Tibial nerve (tissue), 4 donors: ENCODE measurements at regions not wholly inside any gene's neighbourhood (a gene's known extent, or its start where the extent isn't known, plus 50 kb on each side); places are given as distances from the start of the nearest gene placed in this dataset.

Source experiments
- DNase-seq, 2 donors: peaks; one replicate each; pipeline ENCODE4 v3.0.0-alpha.2; 2019; ENCODE audit warnings: low spot score in 2 of 2
- H3K27ac ChIP-seq, 4 donors: fragments of 200-600 bp; sonication (generic) in 3 of 4; one replicate each; pipeline ENCODE4 v1.5.1; 2017 to 2019; ENCODE audit warnings: mild to moderate bottlenecking in 1 of 4
- H3K27me3 ChIP-seq, 2 donors: fragments of 200-600 bp; sonication (generic) in 1 of 2; one replicate each; pipeline versions ENCODE4 v1.5.1 to v1.6.0; 2017 to 2019
- H3K36me3 ChIP-seq, 3 donors: fragments of 200-600 bp; sonication (generic); one replicate each; pipeline ENCODE4 v1.5.1; 2018 to 2019
- H3K4me1 ChIP-seq, 4 donors: fragments of 200-600 bp; sonication (generic) in 3 of 4; one replicate each; pipeline ENCODE4 v1.5.1; 2017 to 2019
- H3K4me3 ChIP-seq, 4 donors: fragments of 200-600 bp; sonication (generic) in 3 of 4; one replicate each; pipeline ENCODE4 v1.5.1; 2017 to 2019; ENCODE audit warnings: mild to moderate bottlenecking in 1 of 4, moderate library complexity in 1 of 4
- H3K9me3 ChIP-seq, 4 donors: fragments of 200-600 bp; sonication (generic) in 3 of 4; one replicate each; pipeline ENCODE4 v1.5.1; 2017 to 2019
- CTCF ChIP-seq, 5 experiments: fragments of 200-600 bp in 3 of 5; fragments of 450-650 bp in 2 of 5; sonication (generic) in 3 of 5; IDR thresholded peaks; one replicate each; pipeline ENCODE4 v1.5.1; 2016 to 2019; ENCODE audit warnings: antibody characterized with exemption in 5 of 5, mild to moderate bottlenecking in 3 of 5, moderate library complexity in 2 of 5
- EP300 ChIP-seq, 2 donors: sonication (generic); formaldehyde crosslinking; IDR thresholded peaks; one replicate each; pipeline ENCODE4 v1.6.1; 2017; ENCODE audit warnings: antibody characterized with exemption in 2 of 2, mild to moderate bottlenecking in 1 of 2
- POLR2A ChIP-seq, 2 donors: fragments of 450-650 bp; IDR thresholded peaks; one replicate each; pipeline ENCODE4 v1.6.1; 2017; ENCODE audit warnings: antibody characterized with exemption in 2 of 2, mild to moderate bottlenecking in 2 of 2, moderate library complexity in 2 of 2
- WGBS, 2 donors: methylation state at CpG; one replicate each; pipeline ENCODE4 v1.1.5; 2018; 5-methylcytosine and 5-hydroxymethylcytosine counted together

GRCh38 chr15:29480278-29480677, 210.7 kb upstream of the NSMCE3 start:
- no peak for DNase-seq
- no peak overlapping the region for H3K4me3 ChIP-seq
- WGBS, 2 donors: 63 to 67% methylated on average over 8 of the region's 8 CpGs

GRCh38 chr15:29477256-29477655, 207.6 kb upstream of the NSMCE3 start:
- Histone ChIP-seq H3K36me3 (no peaks in the 10 kb centered on the region), H3K27me3 (no peaks in the 10 kb centered on the region), H3K9me3 (no peaks in the 10 kb centered on the region), H3K27ac (no peak overlapping the region), H3K4me3 (no peak overlapping the region), H3K4me1 (no peaks in the 10 kb centered on the region)
- WGBS, 2 donors: 83% methylated on average over 2 of the region's 2 CpGs
- TF ChIP-seq CTCF (IDR thresholded peaks at IDR 0.05) (no peak), EP300 (IDR thresholded peaks at IDR 0.05) (no peak), POLR2A (IDR thresholded peaks at IDR 0.05) (no peak)
- DNase-seq: no peak

More at GRCh38 chr15:29480278-29480677, 210.7 kb upstream of the NSMCE3 start:
- Histone ChIP-seq H3K36me3 (no peaks in the 10 kb centered on the region), H3K27me3 (no peaks in the 10 kb centered on the region), H3K4me1 (no peaks in the 10 kb centered on the region), H3K27ac (no peak overlapping the region), H3K9me3 (no peaks in the 10 kb centered on the region)
- TF ChIP-seq CTCF (IDR thresholded peaks at IDR 0.05) (no peak), EP300 (IDR thresholded peaks at IDR 0.05) (no peak), POLR2A (IDR thresholded peaks at IDR 0.05) (no peak)

GRCh38 chr15:29476503-29477080, 207.0 kb upstream of the NSMCE3 start:
- no peak overlapping the region for H3K27ac ChIP-seq

GRCh38 chr15:29475096-29475495, 205.5 kb upstream of the NSMCE3 start:
- no peak overlapping the region for H3K27ac ChIP-seq
- TF ChIP-seq EP300 (IDR thresholded peaks at IDR 0.05): no peak
- no peak for TF ChIP-seq CTCF (IDR thresholded peaks at IDR 0.05)
- no peak for TF ChIP-seq POLR2A (IDR thresholded peaks at IDR 0.05)
- no peaks in the 10 kb centered on the region for H3K36me3 ChIP-seq
- no peaks in the 10 kb centered on the region for H3K9me3 ChIP-seq
- H3K4me3 ChIP-seq: no peak overlapping the region
- WGBS, 2 donors: 92 to 95% methylated on average over 10 of the region's 10 CpGs
- no peaks in the 10 kb centered on the region for H3K4me1 ChIP-seq
- H3K27me3 ChIP-seq: no peaks in the 10 kb centered on the region
- no peak for DNase-seq

More at GRCh38 chr15:29476503-29477080, 207.0 kb upstream of the NSMCE3 start:
- H3K4me3 ChIP-seq: no peak overlapping the region
- 88 to 92% methylated on average over 17 of the region's 17 CpGs for WGBS, 2 donors
- no peak for DNase-seq
- no peaks in the 10 kb centered on the region for H3K4me1 ChIP-seq
- no peaks in the 10 kb centered on the region for H3K9me3 ChIP-seq
- H3K27me3 ChIP-seq: no peaks in the 10 kb centered on the region
- H3K36me3 ChIP-seq: no peaks in the 10 kb centered on the region
- TF ChIP-seq CTCF (IDR thresholded peaks at IDR 0.05) (no peak), POLR2A (IDR thresholded peaks at IDR 0.05) (no peak), EP300 (IDR thresholded peaks at IDR 0.05) (no peak)

GRCh38 chr15:29473621-29474105, 204.0 kb upstream of the NSMCE3 start:
- DNase-seq: no peak
- WGBS, 2 donors: 78 to 80% methylated on average over 10 to 17 of the region's 17 CpGs
- Histone ChIP-seq H3K9me3 (no peaks in the 10 kb centered on the region), H3K4me1 (no peaks in the 10 kb centered on the region), H3K4me3 (no peak overlapping the region), H3K36me3 (no peaks in the 10 kb centered on the region), H3K27ac (no peak overlapping the region), H3K27me3 (no peaks in the 10 kb centered on the region)
- no peak for TF ChIP-seq EP300 (IDR thresholded peaks at IDR 0.05)
- TF ChIP-seq POLR2A (IDR thresholded peaks at IDR 0.05): no peak
- TF ChIP-seq CTCF (IDR thresholded peaks at IDR 0.05): no peak
